NT2/D1 (cell line): ENCODE measurements at regions not wholly inside any gene's neighbourhood (a gene's known extent, or its start where the extent isn't known, plus 50 kb on each side); places are given as distances from the start of the nearest gene placed in this dataset.

Source experiments
- YY1 ChIP-seq: IDR thresholded peaks from 2 replicates; pipeline ENCODE4 v1.6.1; 2011; ENCODE audit not compliant: insufficient read length, insufficient read depth
- ZNF274 ChIP-seq: IDR thresholded peaks from 2 replicates; pipeline ENCODE4 v1.6.1; 2011; ENCODE audit warnings: mild to moderate bottlenecking, low read depth, low read length

GRCh38 chr4:81526706-81527105, 55.0 kb upstream of the RASGEF1B start:
- TF ChIP-seq YY1 (no peak), ZNF274 (no peak)
